Right kidney (tissue), 1 donor: ENCODE measurements at regions not wholly inside any gene's neighbourhood (a gene's known extent, or its start where the extent isn't known, plus 50 kb on each side); places are given as distances from the start of the nearest gene placed in this dataset.
A peak's percentile ranks its signal among the peaks of the same experiment; 100 is the strongest.

ENCODE experiments used
- DNase-seq: peaks from one replicate; pipeline ENCODE4 v3.0.0-alpha.2; 2016

GRCh38 chr11:10946072-10946471 lies 88.2 kb upstream of the ZBED5 start:
- no peak for DNase-seq

GRCh38 chr11:10945196-10945595 lies 87.3 kb upstream of the ZBED5 start:
- DNase-seq, result no peak

- no peak for DNase-seq
Measured at GRCh38 chr11:10943968-10944367, 86.1 kb upstream of the ZBED5 start.

GRCh38 chr11:10942620-10943019 lies 84.8 kb upstream of the ZBED5 start:
- no peak for DNase-seq

- DNase-seq, result no peak
Measured at GRCh38 chr11:10941871-10942270, 84.0 kb upstream of the ZBED5 start.

GRCh38 chr11:10941414-10941813 lies 83.6 kb upstream of the ZBED5 start:
- DNase-seq, result no peak

- no peak for DNase-seq
Measured at GRCh38 chr11:10938650-10939387, 81.0 kb upstream of the ZBED5 start.

- no peak for DNase-seq
Measured at GRCh38 chr11:10938231-10938630, 80.4 kb upstream of the ZBED5 start.

GRCh38 chr11:10937385-10937771 lies 79.5 kb upstream of the ZBED5 start:
- no peak for DNase-seq

- DNase-seq, result no peak
Measured at GRCh38 chr11:10936626-10937384, 79.0 kb upstream of the ZBED5 start.

- no peak for DNase-seq
Measured at GRCh38 chr11:10935015-10935559, 77.2 kb upstream of the ZBED5 start.

GRCh38 chr11:10934293-10934860 lies 76.5 kb upstream of the ZBED5 start:
- DNase-seq, result no peak

GRCh38 chr11:10933455-10934292 lies 75.8 kb upstream of the ZBED5 start:
- peak; percentile 90 for DNase-seq

GRCh38 chr11:10932976-10933375 lies 75.1 kb upstream of the ZBED5 start:
- DNase-seq, result no peak

GRCh38 chr11:10931761-10932670 lies 74.2 kb upstream of the ZBED5 start:
- peak; percentile 25 for DNase-seq

- DNase-seq, result peak; percentile 95
Measured at GRCh38 chr11:10930972-10931760, 73.3 kb upstream of the ZBED5 start.

GRCh38 chr11:10930224-10930971 lies 72.5 kb upstream of the ZBED5 start:
- no peak for DNase-seq

- no peak for DNase-seq
Measured at GRCh38 chr11:10927538-10927937, 69.7 kb upstream of the ZBED5 start.

GRCh38 chr11:10926801-10927211 lies 69.0 kb upstream of the ZBED5 start:
- no peak for DNase-seq
